WI38 (cell line): ENCODE measurements at regions not wholly inside any gene's neighbourhood (a gene's known extent, or its start where the extent isn't known, plus 50 kb on each side); places are given as distances from the start of the nearest gene placed in this dataset.
"Not testable (repeated sequence)": the region's sequence is repeated elsewhere in the genome, so short reads cannot be mapped to it uniquely, and the experiment has no call there.

Experiments
- H3K4me3 ChIP-seq: 2 replicates; pipeline ENCODE4 v1.5.1; 2011; ENCODE audit warnings: low read depth, mild to moderate bottlenecking, control low read depth, low read length
- CTCF ChIP-seq: IDR thresholded peaks from 2 replicates; pipeline ENCODE4 v1.5.1; 2012; ENCODE audit warnings: low read depth, mild to moderate bottlenecking, control low read depth, low read length

GRCh38 chrX:155745792-155746191 is 133.0 kb upstream of the TMLHE start:
- TF ChIP-seq CTCF, result no peak
- H3K4me3 ChIP-seq, result no peak overlapping the region

- H3K4me3 ChIP-seq, result no peak overlapping the region
- TF ChIP-seq CTCF, result no peak
Observed at GRCh38 chrX:155744534-155744933, 131.8 kb upstream of the TMLHE start.

GRCh38 chrX:155728335-155728734 is 115.6 kb upstream of the TMLHE start:
- H3K4me3 ChIP-seq, result not testable (repeated sequence)

- no peak for TF ChIP-seq CTCF
- H3K4me3 ChIP-seq, result no peak overlapping the region
Observed at GRCh38 chrX:155718972-155719586, 106.3 kb upstream of the TMLHE start.

GRCh38 chrX:155715141-155715540 is 102.4 kb upstream of the TMLHE start:
- no peak overlapping the region for H3K4me3 ChIP-seq
- no peak for TF ChIP-seq CTCF

GRCh38 chrX:155695419-155695818 is 82.7 kb upstream of the TMLHE start:
- no peak overlapping the region for H3K4me3 ChIP-seq
- TF ChIP-seq CTCF, result no peak

- no peak overlapping the region for H3K4me3 ChIP-seq
- TF ChIP-seq CTCF, result no peak
Observed at GRCh38 chrX:155694649-155695048, 81.9 kb upstream of the TMLHE start.

GRCh38 chrX:155682834-155683233 is 70.1 kb upstream of the TMLHE start:
- no peak overlapping the region for H3K4me3 ChIP-seq
- TF ChIP-seq CTCF, result no peak
